ENCODE measurements at regions not wholly inside any gene's neighbourhood (a gene's known extent, or its start where the extent isn't known, plus 50 kb on each side); places are given as distances from the start of the nearest gene placed in this dataset.

- no peak for TF ChIP-seq CTCF (conservative IDR thresholded peaks at IDR 0.05; ENCODE audit: low read length)
- no peak for TF ChIP-seq EZH2phosphoT487 (IDR thresholded peaks at IDR 0.05; ENCODE audit: borderline replicate concordance)
Observed at GRCh38 chr1:214912127-214912526, 170.4 kb upstream of the KCNK2 start.
